ENCODE measurements at regions not wholly inside any gene's neighbourhood (a gene's known extent, or its start where the extent isn't known, plus 50 kb on each side); places are given as distances from the start of the nearest gene placed in this dataset.

GRCh38 chr5:56622141-56622540, 193.2 kb upstream of the MAP3K1 start:
- no peak for ATAC-seq

GRCh38 chr5:56620903-56621677, 194.3 kb upstream of the MAP3K1 start:
- Histone ChIP-seq H3K36me3 (no peaks in the 10 kb centered on the region), H3K4me3 (no peak overlapping the region), H3K27ac (no peak overlapping the region), H3K9me3 (peaks cover 8% of the 10 kb centered on the region), H3K27me3 (no peaks in the 10 kb centered on the region), H3K4me1 (peaks cover 7% of the 10 kb centered on the region)
- no peak for DNase-seq
- intact Hi-C loops (cut with DNase I): no loop called here
- TF ChIP-seq CTCF (IDR thresholded peaks at IDR 0.05): no peak
- ATAC-seq: no peak

More at GRCh38 chr5:56622141-56622540, 193.2 kb upstream of the MAP3K1 start:
- TF ChIP-seq CTCF (IDR thresholded peaks at IDR 0.05): no peak
- no peak for DNase-seq
- Histone ChIP-seq H3K9me3 (peaks cover 8% of the 10 kb centered on the region), H3K4me3 (no peak overlapping the region), H3K36me3 (no peaks in the 10 kb centered on the region), H3K4me1 (no peaks in the 10 kb centered on the region), H3K27ac (no peak overlapping the region), H3K27me3 (no peaks in the 10 kb centered on the region)
- intact Hi-C loops (cut with DNase I): no loop called here

DNA sequence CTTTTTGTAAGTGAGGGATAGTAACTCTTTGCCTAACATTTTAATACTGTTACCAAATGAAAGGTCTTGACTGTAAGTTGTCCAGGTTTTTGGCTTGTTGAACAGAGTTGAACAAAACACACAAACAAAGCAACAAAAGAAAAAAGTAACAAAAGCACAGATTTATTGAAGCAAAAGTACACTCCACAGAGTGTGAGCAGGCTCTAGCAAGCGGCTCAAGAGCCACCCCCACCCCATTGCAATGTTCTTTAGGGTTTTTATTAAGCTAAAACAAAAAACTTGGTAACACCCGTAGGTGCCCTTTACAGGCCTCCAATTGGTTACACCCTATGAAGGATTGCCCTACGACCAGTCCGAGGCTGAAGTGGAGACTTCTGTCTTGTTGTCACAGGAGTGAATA, 197.4 kb upstream of the MAP3K1 start:
- Histone ChIP-seq H3K4me1 (peaks cover 15% of the 10 kb centered on the region), H3K4me3 (no peak overlapping the region), H3K9me3 (peaks cover 8% of the 10 kb centered on the region), H3K27ac (no peak overlapping the region), H3K36me3 (no peaks in the 10 kb centered on the region), H3K27me3 (no peaks in the 10 kb centered on the region)
- ATAC-seq (no peak), DNase-seq (no peak)
- no peak for TF ChIP-seq CTCF (IDR thresholded peaks at IDR 0.05)
- intact Hi-C loops (cut with DNase I): no loop called here

DNA sequence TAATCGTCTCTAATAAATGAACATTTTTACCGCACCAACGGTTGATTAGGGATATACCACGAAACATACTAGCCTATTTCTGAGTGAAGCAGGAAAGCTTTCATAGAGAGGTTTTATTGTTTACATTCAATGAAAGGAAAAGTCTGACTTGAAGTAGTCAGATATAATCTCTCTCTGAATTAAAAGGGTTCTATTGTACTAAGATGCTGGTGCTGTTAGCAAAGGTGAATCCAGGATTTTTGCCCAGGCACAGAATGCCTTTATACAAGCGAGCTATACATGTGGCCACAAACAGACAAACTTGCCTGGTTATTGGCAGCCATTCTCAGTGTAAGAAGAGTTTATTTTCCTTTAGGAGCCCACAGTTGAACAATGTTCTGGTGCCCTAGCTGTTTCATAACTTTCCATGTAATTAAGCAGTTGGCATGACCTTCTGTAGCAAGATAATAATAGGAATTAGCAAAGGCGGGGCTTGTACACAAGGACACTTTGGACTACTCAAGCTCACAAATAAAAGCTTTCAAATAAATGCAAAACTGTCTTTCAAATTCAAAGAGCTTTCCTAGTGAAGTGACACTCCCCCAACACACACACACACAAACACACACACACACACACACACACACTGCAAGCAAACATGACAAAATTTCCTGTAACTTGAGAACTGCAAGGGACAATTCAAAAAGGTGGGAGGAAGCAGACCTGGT, 198.7 kb upstream of the MAP3K1 start:
- H3K36me3 ChIP-seq: no peaks in the 10 kb centered on the region
- peaks cover 15% of the 10 kb centered on the region for H3K4me1 ChIP-seq
- H3K27ac ChIP-seq: no peak overlapping the region
- H3K27me3 ChIP-seq: no peaks in the 10 kb centered on the region
- intact Hi-C loops (cut with DNase I): no loop called here
- no peak for TF ChIP-seq CTCF (IDR thresholded peaks at IDR 0.05)
- H3K9me3 ChIP-seq: peaks cover 8% of the 10 kb centered on the region
- no peak for DNase-seq
- H3K4me3 ChIP-seq: no peak overlapping the region
- no peak for ATAC-seq

DNA sequence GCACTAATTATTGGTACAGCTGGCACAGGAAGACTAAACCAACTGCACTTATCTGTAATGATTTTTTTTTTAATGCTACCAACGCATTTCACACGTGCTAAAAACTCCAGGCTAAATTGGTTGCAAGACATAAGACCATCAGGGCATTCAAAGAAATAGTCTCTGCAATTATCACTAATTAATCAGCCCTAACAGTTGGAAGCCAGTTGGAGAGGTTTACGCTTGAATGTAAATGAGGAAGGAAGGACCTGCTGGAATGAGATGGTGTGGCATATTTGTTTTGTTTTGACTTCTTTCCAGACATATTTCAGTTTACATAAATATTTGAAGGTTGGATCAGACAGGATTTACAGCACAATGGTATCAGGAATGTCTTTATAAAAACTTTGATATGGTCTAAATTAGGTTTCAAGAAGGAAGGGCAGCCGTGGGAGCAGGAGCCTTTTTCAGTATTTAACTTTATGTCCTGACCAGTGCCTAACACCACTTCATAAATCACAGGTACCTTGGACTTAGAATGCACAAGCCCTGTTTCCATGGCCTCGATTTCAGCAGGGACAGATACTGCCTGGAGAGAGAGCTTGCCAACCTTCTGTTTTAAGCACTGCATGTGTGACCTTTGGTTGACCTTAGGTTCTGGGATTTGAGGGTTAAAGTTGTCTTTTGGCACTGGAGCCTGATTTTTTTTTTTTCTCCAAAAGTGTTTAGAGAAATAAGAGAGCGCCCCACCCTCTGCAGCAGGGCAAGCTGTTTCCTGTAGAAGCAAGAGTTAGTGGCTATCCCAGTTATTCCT, 199.8 kb upstream of the MAP3K1 start:
- intact Hi-C loops (cut with DNase I): no loop called here
- H3K36me3 ChIP-seq: no peaks in the 10 kb centered on the region
- peaks cover 15% of the 10 kb centered on the region for H3K4me1 ChIP-seq
- no peak for TF ChIP-seq CTCF (IDR thresholded peaks at IDR 0.05)
- no peaks in the 10 kb centered on the region for H3K27me3 ChIP-seq
- no peak for DNase-seq
- no peak overlapping the region for H3K27ac ChIP-seq
- peaks cover 8% of the 10 kb centered on the region for H3K9me3 ChIP-seq
- no peak overlapping the region for H3K4me3 ChIP-seq
- peak; percentile 48 for ATAC-seq

Data from upper lobe of right lung (tissue), 1 donor.